ENCODE measurements at regions not wholly inside any gene's neighbourhood (a gene's known extent, or its start where the extent isn't known, plus 50 kb on each side); places are given as distances from the start of the nearest gene placed in this dataset.
A peak's percentile ranks its signal among the peaks of the same experiment; 100 is the strongest.
"Not testable (repeated sequence)": the region's sequence is repeated elsewhere in the genome, so short reads cannot be mapped to it uniquely, and the experiment has no call there.

DNA sequence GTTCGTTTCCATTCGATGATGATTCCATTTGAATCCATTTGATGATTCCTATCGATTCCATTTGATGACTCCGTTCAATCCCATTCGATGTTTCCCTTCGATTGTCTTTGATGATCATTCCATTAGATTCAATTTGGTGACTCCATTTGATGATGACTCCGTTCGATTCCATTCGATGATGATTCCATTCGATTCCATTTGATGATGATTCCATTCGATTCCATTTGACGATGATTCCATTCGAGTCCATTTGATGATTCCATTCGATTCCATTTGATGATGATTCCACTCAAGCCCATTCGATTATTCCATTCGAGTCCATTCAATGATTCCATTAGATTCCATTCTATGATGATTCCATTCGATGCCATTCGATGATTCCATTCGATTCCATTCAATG, 2730.6 kb downstream of the RPIA start:
- not testable (repeated sequence) for DNase-seq (ENCODE audit: low read depth); H3K4me3 ChIP-seq (ENCODE audit: low read length)

DNA sequence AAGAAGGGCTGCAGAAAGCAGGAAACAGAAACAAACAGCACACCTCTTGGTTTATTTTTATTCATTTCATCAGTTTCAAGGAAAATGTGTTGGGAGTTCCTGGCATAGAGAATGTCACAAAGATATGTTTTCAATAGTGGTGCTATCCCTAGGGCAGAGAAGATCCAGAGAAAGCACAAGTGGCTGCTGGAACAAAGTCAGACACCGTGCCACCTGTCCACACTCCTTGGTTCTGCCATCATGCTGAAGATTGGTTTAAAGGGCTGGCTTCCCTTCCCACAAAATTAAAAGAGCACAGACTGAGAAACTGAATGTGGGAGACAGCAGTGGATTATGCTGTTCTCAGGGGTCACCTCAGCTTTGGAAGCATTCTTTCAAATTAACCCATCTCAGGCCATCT, 2735.7 kb downstream of the RPIA start:
- not testable (repeated sequence) for H3K4me3 ChIP-seq (ENCODE audit: low read length); DNase-seq (ENCODE audit: low read depth)

DNA sequence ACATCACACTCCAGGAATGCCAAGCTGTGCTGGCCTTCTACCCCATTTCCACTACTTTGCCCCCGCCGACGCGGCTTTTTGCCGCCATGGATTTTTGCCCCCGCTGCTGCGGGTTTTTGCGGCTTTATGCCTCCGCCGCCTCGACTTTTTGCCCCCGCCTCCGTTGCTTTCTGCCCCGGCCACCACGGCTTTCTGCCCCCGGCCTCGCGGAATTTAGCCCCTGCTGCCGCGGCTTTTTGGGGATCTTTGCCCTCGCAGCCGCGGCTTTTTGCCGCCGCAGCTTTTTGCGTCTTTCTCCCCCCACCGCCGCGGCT, 2750.4 kb downstream of the RPIA start:
- H3K4me3 ChIP-seq (ENCODE audit: low read length), result peak overlapping the region; percentile 39
- DNase-seq (ENCODE audit: low read depth), result not testable (repeated sequence)

DNA sequence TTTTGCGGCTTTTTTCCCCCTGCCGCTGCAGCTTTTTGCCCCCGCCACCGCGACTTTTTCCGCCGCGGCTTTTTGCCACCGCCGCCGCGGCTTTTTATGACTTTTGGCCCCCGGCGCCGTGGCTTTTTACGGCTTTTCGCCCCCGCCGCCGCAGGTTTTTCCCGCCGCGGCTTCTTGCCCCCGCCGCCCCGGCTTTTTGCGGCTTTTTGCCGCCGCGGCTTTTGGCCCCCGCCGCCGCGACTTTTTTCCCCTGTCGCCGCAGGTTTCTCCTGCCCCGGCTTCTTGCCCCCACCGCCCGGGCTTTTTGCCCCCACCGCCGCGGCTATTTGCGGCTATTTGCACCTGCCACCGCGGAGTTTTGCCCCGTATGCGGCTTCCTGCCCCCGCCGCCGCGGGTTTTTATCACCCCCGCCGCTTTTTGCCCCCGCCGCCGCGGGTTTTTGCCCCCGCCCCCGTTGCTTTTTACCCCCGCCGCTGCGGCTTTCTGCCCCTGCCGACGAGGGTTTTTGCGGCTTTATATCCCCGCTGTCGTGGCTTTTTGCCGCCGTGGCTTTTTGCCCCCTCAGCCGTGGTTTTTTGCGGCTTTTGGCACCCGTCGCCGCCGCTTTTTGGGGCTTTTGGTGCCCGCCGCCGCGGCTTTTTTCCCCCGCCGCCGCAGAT, 2750.9 kb downstream of the RPIA start:
- TF ChIP-seq, protein P1, sequence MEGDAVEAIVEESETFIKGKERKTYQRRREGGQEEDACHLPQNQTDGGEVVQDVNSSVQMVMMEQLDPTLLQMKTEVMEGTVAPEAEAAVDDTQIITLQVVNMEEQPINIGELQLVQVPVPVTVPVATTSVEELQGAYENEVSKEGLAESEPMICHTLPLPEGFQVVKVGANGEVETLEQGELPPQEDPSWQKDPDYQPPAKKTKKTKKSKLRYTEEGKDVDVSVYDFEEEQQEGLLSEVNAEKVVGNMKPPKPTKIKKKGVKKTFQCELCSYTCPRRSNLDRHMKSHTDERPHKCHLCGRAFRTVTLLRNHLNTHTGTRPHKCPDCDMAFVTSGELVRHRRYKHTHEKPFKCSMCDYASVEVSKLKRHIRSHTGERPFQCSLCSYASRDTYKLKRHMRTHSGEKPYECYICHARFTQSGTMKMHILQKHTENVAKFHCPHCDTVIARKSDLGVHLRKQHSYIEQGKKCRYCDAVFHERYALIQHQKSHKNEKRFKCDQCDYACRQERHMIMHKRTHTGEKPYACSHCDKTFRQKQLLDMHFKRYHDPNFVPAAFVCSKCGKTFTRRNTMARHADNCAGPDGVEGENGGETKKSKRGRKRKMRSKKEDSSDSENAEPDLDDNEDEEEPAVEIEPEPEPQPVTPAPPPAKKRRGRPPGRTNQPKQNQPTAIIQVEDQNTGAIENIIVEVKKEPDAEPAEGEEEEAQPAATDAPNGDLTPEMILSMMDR (conservative IDR thresholded peaks at IDR 0.05; ENCODE audit: low read length), result no peak
- H3K4me3 ChIP-seq (ENCODE audit: low read length), result peak overlapping the region; percentile 39
- DNase-seq (ENCODE audit: low read depth), result no peak

DNA sequence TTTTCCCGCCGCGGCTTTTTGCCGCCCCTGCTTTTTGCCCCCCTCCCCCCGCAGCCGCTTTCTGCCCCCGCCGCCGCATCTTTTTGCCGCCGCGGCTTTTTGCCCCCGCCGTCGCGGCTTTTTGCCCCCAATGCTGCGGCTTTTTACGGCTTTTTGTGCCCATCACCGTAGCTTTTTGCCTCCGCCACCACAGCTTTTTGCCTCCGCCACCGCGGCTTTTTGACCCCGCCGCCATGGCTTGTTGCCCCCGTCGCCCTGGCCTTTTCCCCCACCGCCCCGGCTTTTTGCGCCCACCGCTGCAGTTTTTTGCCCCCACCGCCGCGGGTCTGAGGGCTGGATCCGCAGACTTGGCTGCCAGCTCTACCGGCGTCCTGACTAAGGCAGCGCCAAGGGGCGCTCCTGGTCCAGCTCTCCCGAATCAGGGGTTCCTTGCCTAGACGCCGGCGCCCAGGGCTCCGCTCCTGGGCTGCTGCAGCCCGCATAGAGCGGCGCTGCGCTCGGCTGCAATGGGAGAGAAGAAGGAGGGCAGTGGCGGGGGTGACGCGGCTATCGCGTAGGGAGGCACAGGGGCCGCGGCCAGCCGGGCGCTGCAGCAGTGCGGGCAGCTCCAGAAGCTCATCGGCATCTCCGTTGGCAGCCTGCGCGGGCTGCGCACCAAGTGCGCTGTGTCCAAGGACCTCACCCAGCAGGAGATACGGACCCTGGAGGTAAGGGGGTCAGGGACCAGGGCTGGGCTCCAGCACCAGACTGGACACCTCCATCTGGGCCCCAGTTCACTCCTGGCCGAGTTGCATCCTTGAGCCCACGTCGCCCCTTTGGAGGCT, 2751.6 kb downstream of the RPIA start:
- DNase-seq (ENCODE audit: low read depth); H3K4me3 ChIP-seq (ENCODE audit: low read length): not testable (repeated sequence)

DNA sequence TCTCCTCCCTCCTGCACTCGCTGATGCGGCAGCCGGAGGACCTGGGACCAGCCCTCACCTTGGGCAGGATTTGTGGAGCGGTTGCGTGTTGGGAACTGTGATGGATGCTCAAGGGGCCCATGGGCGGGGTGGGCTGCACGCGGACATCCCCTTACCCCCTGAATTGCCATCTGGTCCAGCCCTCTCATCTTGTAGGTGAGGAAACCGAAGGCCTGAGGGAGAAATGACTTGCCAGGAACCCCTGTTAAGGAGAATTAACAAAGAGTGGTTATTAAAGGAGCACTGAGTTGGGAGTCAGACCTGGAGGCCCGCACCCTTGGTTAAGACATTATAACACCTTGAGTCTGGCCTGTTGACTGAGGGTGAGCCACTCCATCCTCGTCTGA, 2752.2 kb downstream of the RPIA start:
- not testable (repeated sequence) for H3K4me3 ChIP-seq (ENCODE audit: low read length); DNase-seq (ENCODE audit: low read depth)

DNA sequence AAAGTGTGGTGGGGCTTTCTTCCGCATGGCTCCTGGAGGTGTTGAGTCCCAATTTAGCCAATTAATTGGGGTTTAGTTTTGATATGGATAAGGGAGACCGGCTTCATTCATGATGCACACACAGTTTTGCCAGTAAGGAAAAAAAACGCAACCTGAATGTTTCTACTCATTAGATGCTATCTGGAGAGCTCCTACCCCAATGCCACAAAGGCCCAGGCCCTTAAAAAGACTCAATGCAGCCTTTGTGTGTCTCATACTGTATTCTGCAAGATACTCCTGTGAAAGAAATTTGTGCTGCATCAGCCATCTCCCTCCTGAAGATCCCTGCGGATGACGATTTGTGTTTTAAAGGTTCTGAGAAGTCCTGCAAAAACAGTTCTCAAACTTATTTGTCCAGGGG, 2754.2 kb downstream of the RPIA start:
- H3K4me3 ChIP-seq (ENCODE audit: low read length); DNase-seq (ENCODE audit: low read depth): not testable (repeated sequence)

DNA sequence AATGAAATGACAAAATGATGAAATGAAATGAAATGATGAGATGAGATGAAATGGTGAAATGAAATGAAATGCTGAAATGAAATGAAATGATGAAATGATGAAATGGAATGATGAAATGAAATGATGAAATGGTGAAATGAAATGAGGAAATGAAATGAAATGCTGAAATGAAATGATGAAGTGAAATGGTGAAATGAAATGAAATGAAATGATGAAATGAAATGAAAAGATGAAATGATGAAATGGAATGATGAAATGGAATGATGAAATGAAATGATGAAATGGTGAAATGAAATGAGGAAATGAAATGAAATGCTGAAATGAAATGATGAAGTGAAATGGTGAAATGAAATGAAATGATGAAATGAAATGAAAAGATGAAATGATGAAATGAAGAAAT, 2755.0 kb downstream of the RPIA start:
- DNase-seq (ENCODE audit: low read depth); H3K4me3 ChIP-seq (ENCODE audit: low read length): not testable (repeated sequence)

DNA sequence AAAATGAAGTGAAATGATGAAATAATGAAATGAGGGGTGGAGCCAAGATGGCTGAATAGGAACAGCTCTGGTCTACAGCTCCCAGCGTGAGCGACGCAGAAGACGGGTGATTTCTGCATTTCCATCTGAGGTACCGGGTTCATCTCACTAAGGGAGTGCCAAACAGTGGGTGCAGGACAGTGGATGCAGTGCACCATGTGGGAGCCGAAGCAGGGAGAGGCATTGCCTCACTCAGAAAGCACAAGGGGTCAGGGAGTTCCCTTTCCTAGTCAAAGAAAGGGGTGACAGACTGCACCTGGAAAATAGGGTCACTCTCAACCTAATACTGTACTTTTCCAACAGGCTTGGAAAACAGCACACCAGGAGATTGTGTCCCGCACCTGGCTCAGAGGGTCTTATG, 2755.4 kb downstream of the RPIA start:
- not testable (repeated sequence) for DNase-seq (ENCODE audit: low read depth)

DNA sequence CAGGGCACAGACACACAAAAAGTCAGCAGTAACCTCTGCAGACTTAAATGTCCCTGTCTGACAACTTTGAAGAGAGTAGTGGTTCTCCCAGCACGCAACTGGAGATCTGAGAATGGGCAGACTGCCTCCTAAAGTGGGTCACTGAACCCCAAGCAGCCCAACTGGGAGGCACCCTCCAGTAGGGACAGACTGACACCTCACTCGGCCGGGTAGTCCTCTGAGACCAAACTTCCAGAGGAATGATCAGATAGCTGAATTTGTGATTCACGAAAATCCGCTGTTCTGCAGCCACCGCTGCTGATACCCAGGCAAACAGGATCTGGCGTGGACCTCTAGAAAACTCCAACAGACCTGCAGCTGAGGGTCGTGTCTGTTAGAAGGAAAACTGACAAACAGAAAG, 2756.0 kb downstream of the RPIA start:
- H3K4me3 ChIP-seq (ENCODE audit: low read length); DNase-seq (ENCODE audit: low read depth): not testable (repeated sequence)

More for the DNA sequence above, 2755.4 kb downstream of the RPIA start:
- H3K4me3 ChIP-seq (ENCODE audit: low read length), result not testable (repeated sequence)

DNA sequence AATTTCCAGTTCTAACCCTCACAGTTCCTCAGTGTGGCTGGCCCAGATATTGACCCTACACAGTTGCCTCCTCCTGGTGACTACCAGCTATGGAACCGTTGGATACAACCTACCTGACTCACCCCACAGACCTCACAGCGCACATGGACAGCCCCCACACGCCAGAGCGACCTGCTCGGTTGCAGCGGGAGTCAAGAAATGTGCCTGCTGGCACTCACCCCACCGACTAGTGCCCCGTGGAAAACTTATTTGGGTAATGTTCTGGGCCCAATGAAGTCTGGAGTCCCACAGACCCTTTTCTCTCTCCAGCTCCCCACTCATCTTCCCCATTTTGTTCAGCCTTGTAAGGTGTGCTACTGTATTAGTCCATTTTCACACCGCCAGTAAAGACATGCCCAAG, 2770.8 kb downstream of the RPIA start:
- H3K4me3 ChIP-seq (ENCODE audit: low read length); DNase-seq (ENCODE audit: low read depth): not testable (repeated sequence)

DNA sequence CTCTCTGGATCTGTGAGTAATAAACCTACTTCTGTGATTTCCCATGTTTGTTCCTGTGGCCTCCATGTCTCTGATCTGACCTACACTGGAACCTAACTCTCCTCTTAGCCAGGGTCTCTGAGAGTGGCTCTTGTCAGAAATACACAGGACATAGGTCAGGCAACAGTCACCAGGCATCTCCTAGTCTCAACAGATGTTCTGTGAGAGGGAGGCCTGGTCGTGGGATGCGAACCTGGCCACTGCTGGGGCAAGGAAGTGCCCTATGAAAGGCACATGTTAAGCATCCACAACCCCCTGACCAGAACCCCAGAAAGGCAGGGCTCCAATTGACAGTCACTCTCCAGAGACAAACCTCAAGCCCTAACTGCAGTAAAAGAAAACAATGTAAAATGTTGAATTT, 2771.5 kb downstream of the RPIA start:
- H3K4me3 ChIP-seq (ENCODE audit: low read length); DNase-seq (ENCODE audit: low read depth): not testable (repeated sequence)

DNA sequence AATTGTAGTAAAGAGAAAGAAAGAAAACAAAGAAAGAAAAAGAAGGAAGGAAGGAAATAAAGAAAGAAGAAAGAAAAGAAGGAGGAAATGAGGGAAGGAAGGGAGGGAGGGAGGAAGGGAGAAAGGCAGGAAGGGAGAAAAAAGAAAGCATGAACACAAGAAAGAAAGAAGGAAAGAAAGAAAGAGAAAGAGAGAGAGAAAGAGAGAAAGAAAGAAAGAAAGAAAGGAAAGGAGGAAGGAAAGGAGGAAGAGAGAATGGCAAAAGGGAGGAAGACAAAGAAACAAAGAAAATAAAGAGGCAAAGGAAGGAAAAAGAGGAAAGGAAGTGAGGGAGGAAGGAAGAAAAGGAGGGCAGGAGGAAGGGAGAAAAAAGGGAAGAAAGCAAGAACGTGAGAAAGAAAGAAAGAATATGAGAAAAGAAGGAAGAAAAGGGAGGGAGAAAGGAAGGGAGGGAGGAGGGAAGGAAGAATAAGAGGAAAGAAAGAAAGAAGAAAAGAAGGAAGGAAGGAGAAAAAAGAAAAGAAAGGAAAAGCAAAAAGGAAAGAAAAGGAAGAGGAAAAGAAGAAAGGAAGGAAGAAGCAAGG, 2775.4 kb downstream of the RPIA start:
- not testable (repeated sequence) for DNase-seq (ENCODE audit: low read depth); H3K4me3 ChIP-seq (ENCODE audit: low read length)

DNA sequence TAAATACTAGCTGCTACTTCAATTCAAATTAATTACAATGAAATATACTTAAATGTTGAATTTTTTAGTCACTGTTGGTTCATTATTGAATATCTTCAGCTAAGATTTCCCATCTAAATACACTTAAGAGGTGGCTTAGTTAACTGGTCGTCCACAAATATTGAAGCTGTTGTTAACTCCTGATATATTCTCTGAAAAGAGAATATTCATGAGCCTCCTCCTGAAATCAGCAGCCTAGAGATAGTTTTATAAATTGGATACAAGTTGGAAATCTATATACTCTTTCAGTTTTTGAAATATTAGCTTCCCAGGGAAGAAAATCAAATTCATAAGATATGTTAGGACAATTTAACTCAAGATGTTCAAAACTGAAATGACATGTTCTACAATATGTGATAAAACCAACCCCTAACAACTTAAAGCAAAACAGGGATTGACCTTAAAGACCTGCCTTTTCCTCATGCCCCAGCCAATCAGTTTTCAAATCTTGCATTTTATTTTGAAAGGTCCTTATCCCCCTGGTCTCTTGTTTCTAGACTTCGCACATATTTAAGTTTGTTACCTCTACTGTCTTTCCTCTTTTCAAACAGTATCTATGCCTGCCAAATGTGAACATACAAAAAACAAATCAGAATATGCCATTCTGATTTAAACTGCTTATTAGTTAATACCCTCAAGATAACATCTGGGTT, 2784.9 kb downstream of the RPIA start:
- DNase-seq (ENCODE audit: low read depth); H3K4me3 ChIP-seq (ENCODE audit: low read length): not testable (repeated sequence)

DNA sequence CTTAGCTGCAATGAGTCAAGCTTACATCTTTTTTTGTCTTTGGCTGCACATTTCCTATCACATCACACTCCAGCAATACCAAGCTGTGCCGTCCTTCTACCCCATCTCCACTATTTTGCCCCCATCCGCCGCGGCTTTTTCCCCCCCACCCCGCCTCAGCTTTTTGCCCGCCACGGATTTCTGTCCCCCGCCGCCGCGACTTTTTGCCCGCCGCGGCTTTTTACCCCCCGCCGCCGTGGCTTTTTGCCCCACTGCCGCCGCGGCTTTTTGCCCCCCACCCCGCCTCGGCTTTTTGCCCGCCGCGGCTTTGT, 2785.4 kb downstream of the RPIA start:
- H3K4me3 ChIP-seq (ENCODE audit: low read length), result not testable (repeated sequence)

DNA sequence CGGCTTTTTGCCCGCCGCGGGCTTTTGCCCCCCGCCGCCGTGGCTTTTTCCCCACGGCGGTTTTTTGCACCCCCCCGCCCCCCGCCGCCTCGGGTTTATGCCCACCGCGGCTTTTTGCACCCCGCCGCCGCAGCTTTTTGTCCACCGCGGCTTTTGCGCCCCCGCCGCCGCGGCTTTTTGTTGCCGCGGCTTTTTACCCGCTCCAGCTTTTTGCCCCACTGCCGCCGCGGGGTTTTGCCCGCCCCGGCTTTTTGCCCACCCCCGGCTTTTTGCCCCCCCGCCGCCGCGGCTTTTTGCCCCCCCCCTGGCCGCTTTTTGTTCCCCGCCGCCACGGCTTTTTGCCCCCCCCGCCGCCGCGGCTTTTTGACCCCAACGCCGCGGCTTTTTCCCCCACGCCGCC, 2785.8 kb downstream of the RPIA start:
- not testable (repeated sequence) for DNase-seq (ENCODE audit: low read depth); H3K4me3 ChIP-seq (ENCODE audit: low read length)

More for the DNA sequence above, 2785.4 kb downstream of the RPIA start:
- not testable (repeated sequence) for DNase-seq (ENCODE audit: low read depth)

All from AG10803 (cell line).